Hepatocyte (in vitro differentiated cells): ENCODE measurements at regions not wholly inside any gene's neighbourhood (a gene's known extent, or its start where the extent isn't known, plus 50 kb on each side); places are given as distances from the start of the nearest gene placed in this dataset.

Experiments
- DNase-seq: peaks from one replicate; pipeline ENCODE4 v3.0.0-alpha.2; 2016; ENCODE audit warnings: low spot score
- H2AFZ ChIP-seq: fragments of 200-600 bp; sonication (generic); 2 replicates; pipeline ENCODE4 v1.6.0; 2016; ENCODE audit warnings: antibody characterized with exemption, mild to moderate bottlenecking
- H3K27ac ChIP-seq: fragments of 200-600 bp; sonication (generic); 2 replicates; pipeline ENCODE4 v1.5.1; 2016; ENCODE audit warnings: mild to moderate bottlenecking
- H3K27me3 ChIP-seq: fragments of 200-600 bp; sonication (generic); 2 replicates; pipeline ENCODE4 v1.6.1; 2016
- H3K36me3 ChIP-seq: fragments of 200-600 bp; sonication (generic); replicated peaks from 2 replicates; pipeline ENCODE4 v1.5.1; 2016; ENCODE audit warnings: low read depth; ENCODE audit not compliant: insufficient read depth
- H3K4me1 ChIP-seq: fragments of 200-600 bp; sonication (generic); 2 replicates; pipeline ENCODE4 v1.5.1; 2016; ENCODE audit warnings: mild to moderate bottlenecking, moderate library complexity; ENCODE audit not compliant: insufficient read depth
- H3K4me2 ChIP-seq: fragments of 200-600 bp; sonication (generic); 2 replicates; pipeline ENCODE4 v1.6.0; 2016
- H3K4me3 ChIP-seq: fragments of 200-600 bp; sonication (generic); 2 replicates; pipeline ENCODE4 v1.5.1; 2016; ENCODE audit warnings: mild to moderate bottlenecking
- H3K79me2 ChIP-seq: fragments of 200-600 bp; sonication (generic); 2 replicates; pipeline ENCODE4 v1.6.0; 2017; ENCODE audit warnings: mild to moderate bottlenecking
- H3K9me2 ChIP-seq: fragments of 200-600 bp; sonication (generic); replicated peaks from 2 replicates; pipeline ENCODE4 v1.6.0; 2017; ENCODE audit warnings: mild to moderate bottlenecking; ENCODE audit not compliant: insufficient read depth
- H3K9me3 ChIP-seq: fragments of 200-600 bp; sonication (generic); 2 replicates; pipeline ENCODE4 v1.5.1; 2016; ENCODE audit warnings: low read depth, mild to moderate bottlenecking
- H4K20me1 ChIP-seq: fragments of 200-600 bp; sonication (generic); 2 replicates; pipeline ENCODE4 v1.6.0; 2016; ENCODE audit warnings: mild to moderate bottlenecking; ENCODE audit not compliant: insufficient read depth, poor library complexity, severe bottlenecking
- CTCF ChIP-seq: fragments of 200-600 bp; sonication (generic); IDR thresholded peaks from 2 replicates; pipeline ENCODE4 v1.5.1; 2016; ENCODE audit warnings: antibody characterized with exemption, mild to moderate bottlenecking; ENCODE audit not compliant: poor library complexity
- EZH2 ChIP-seq: fragments of 200-600 bp; sonication (generic); IDR thresholded peaks from 2 replicates; pipeline ENCODE4 v1.6.1; 2016; ENCODE audit warnings: antibody characterized with exemption, mild to moderate bottlenecking, borderline replicate concordance
- EZH2phosphoT487 ChIP-seq: fragments of 200-600 bp; sonication (generic); IDR thresholded peaks from one replicate; pipeline ENCODE4 v1.6.1; 2018; ENCODE audit warnings: antibody characterized with exemption, mild to moderate bottlenecking, low read depth, moderate library complexity; ENCODE audit not compliant: unreplicated experiment, severe bottlenecking
- WGBS: methylation state at CpG from one replicate; pipeline ENCODE4 v1.1.6; 2016; ENCODE audit warnings: low lambda C conversion rate; ENCODE audit errors: missing lambda C conversion rate; 5-methylcytosine and 5-hydroxymethylcytosine counted together

- no peak for TF ChIP-seq EZH2phosphoT487
- no peak for TF ChIP-seq EZH2
- no peak for TF ChIP-seq CTCF
- no peak overlapping the region for H3K4me3 ChIP-seq
- H3K4me2 ChIP-seq, result peak overlapping the region; percentile 36
- peak overlapping the region; percentile 42 for H3K27ac ChIP-seq
- H3K4me1 ChIP-seq, result peaks cover 19% of the 10 kb centered on the region
- H3K27me3 ChIP-seq, result no peaks in the 10 kb centered on the region
- peak; percentile 39 for DNase-seq
- no peaks in the 10 kb centered on the region for H3K9me3 ChIP-seq
- no peaks in the 10 kb centered on the region for H3K79me2 ChIP-seq
- H3K9me2 ChIP-seq, result no peaks in the 10 kb centered on the region
- peak overlapping the region; percentile 2 for H2AFZ ChIP-seq
- no peaks in the 10 kb centered on the region for H3K36me3 ChIP-seq
- 32% methylated on average over 6 of the region's 6 CpGs for WGBS
- H4K20me1 ChIP-seq, result no peaks in the 10 kb centered on the region
These were observed 70.8 kb upstream of the AKIRIN2 start for GRCh38 chr6:87772597-87773530.

- no peaks in the 10 kb centered on the region for H3K36me3 ChIP-seq
- DNase-seq, result no peak
- H3K9me2 ChIP-seq, result no peaks in the 10 kb centered on the region
- no peak overlapping the region for H2AFZ ChIP-seq
- no peaks in the 10 kb centered on the region for H3K27me3 ChIP-seq
- H4K20me1 ChIP-seq, result no peaks in the 10 kb centered on the region
- no peaks in the 10 kb centered on the region for H3K79me2 ChIP-seq
- no peak overlapping the region for H3K27ac ChIP-seq
- WGBS, result 94% methylated on average over 10 of the region's 10 CpGs
- H3K9me3 ChIP-seq, result no peaks in the 10 kb centered on the region
- TF ChIP-seq CTCF, result no peak
- TF ChIP-seq EZH2, result no peak
- TF ChIP-seq EZH2phosphoT487, result no peak
- H3K4me2 ChIP-seq, result no peak overlapping the region
- peaks cover 14% of the 10 kb centered on the region for H3K4me1 ChIP-seq
- no peak overlapping the region for H3K4me3 ChIP-seq
These were observed 65.4 kb upstream of the AKIRIN2 start for GRCh38 chr6:87767478-87767877.

- no peaks in the 10 kb centered on the region for H3K9me2 ChIP-seq
- WGBS, result 41% methylated on average over 2 of the region's 2 CpGs
- H3K4me3 ChIP-seq, result no peak overlapping the region
- TF ChIP-seq EZH2phosphoT487, result no peak
- no peak for TF ChIP-seq CTCF
- TF ChIP-seq EZH2, result no peak
- H3K27me3 ChIP-seq, result no peaks in the 10 kb centered on the region
- H3K9me3 ChIP-seq, result no peaks in the 10 kb centered on the region
- H3K36me3 ChIP-seq, result no peaks in the 10 kb centered on the region
- H3K4me2 ChIP-seq, result peak overlapping the region; percentile 31
- H3K4me1 ChIP-seq, result peaks cover 6% of the 10 kb centered on the region
- no peak overlapping the region for H3K27ac ChIP-seq
- H4K20me1 ChIP-seq, result no peaks in the 10 kb centered on the region
- H2AFZ ChIP-seq, result no peak overlapping the region
- no peak for DNase-seq
- no peaks in the 10 kb centered on the region for H3K79me2 ChIP-seq
These were observed 64.2 kb upstream of the AKIRIN2 start for GRCh38 chr6:87766211-87766610.
